ENCODE measurements at regions not wholly inside any gene's neighbourhood (a gene's known extent, or its start where the extent isn't known, plus 50 kb on each side); places are given as distances from the start of the nearest gene placed in this dataset.

DNA sequence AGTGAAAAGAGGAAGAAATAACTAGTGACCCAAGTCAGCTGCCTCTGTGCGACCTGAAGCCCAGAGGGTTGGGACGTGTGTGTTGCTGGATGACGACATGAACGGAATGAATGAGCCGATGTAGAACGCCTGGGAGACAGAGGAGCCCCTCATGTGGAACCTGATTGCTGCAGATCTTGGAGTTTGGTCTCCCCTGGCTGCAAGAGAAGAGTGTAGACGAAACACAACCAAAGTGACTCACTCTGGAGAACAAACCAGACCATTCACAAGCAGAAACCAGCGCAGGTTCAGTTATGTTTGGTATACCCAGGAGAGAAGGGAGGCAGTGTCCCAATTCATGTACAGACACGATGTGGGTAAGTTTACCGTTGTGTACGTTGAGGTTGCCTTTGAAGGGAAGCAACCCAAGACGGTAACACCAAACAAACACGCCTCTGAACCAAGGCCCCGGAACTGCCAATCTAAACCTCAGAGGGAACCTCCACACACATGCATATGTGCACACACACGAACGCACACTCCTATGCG lies 265.9 kb downstream of the BMP7 start:
- H3K79me2 ChIP-seq (replicated peaks; ENCODE audit: insufficient read depth, low read length) = no peaks in the 10 kb centered on the region
- H3K4me2 ChIP-seq (ENCODE audit: low read length) = no peak overlapping the region
- H4K20me1 ChIP-seq (ENCODE audit: insufficient read depth) = no peaks in the 10 kb centered on the region
- H3K9me2 ChIP-seq (ENCODE audit: insufficient read depth, low read length) = no peaks in the 10 kb centered on the region
- H3K4me3 ChIP-seq (ENCODE audit: low read length) = no peak overlapping the region
- no peak overlapping the region for H2AFZ ChIP-seq (ENCODE audit: low read depth, low read length)
- H3F3A ChIP-seq (ENCODE audit: insufficient read depth, low read length, poor library complexity, severe bottlenecking) = no peaks in the 10 kb centered on the region
- H3K9me3 ChIP-seq (ENCODE audit: low read length) = peaks cover 10% of the 10 kb centered on the region
- TF ChIP-seq SMC3 (conservative IDR thresholded peaks at IDR 0.05; ENCODE audit: poor library complexity) = no peak
- no peak for TF ChIP-seq POLR2AphosphoS5 (IDR thresholded peaks at IDR 0.05)
- TF ChIP-seq MXI1 (conservative IDR thresholded peaks at IDR 0.05; ENCODE audit: poor library complexity, severe bottlenecking) = no peak
- no peak for TF ChIP-seq RAD21 (conservative IDR thresholded peaks at IDR 0.05)
- TF ChIP-seq EP300 (conservative IDR thresholded peaks at IDR 0.05; ENCODE audit: poor library complexity, severe bottlenecking) = no peak
- TF ChIP-seq EZH2 (IDR thresholded peaks at IDR 0.05; ENCODE audit: borderline replicate concordance, insufficient read depth, low read length, poor library complexity, severe bottlenecking) = no peak
- TF ChIP-seq TAF1 (IDR thresholded peaks at IDR 0.05; ENCODE audit: low read depth) = no peak
- TF ChIP-seq REST (IDR thresholded peaks at IDR 0.05; ENCODE audit: borderline replicate concordance) = no peak
- TF ChIP-seq CTCF (IDR thresholded peaks at IDR 0.05; ENCODE audit: poor library complexity, severe bottlenecking) = no peak
- H3K27ac ChIP-seq (ENCODE audit: low read length) = no peak overlapping the region
- H3K27me3 ChIP-seq (ENCODE audit: insufficient read depth, low read depth, low read length) = no peaks in the 10 kb centered on the region
- no peak overlapping the region for H3K9ac ChIP-seq (ENCODE audit: low read length)
- H3K36me3 ChIP-seq (ENCODE audit: insufficient read depth, low read length) = no peaks in the 10 kb centered on the region

DNA sequence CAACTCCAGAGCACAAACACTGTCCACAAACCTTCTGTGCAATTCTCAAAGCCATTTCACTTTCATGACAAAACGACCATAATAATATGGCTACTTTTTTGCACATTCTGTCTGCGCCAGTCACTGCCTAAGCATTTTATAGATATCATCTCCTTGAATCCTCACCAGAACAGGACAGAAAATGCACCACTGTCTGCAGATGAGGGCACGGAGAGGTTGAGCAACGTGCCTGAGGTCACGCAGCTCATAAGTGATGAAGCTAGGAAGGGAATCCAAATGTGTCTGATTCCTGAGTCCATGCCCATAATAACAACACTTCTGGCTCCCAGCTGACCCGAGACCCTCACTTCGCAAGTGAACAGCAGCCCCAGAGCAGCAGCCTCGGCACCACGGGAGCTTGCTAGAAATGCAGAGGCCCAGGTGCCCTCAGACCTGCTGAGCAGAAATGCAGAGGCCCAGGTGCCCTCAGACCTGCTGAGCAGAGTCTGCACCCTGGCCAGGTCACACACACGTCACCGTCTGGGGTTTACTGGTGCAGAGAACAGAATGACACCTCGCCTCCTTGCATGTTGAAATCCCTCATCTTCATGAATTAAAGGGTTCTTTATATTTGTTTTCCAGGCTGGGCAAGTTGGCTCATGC lies 265.2 kb downstream of the BMP7 start:
- H3K9ac ChIP-seq (ENCODE audit: low read length) = no peak overlapping the region
- no peaks in the 10 kb centered on the region for H3F3A ChIP-seq (ENCODE audit: insufficient read depth, low read length, poor library complexity, severe bottlenecking)
- H3K79me2 ChIP-seq (replicated peaks; ENCODE audit: insufficient read depth, low read length) = no peaks in the 10 kb centered on the region
- peaks cover under 1% of the 10 kb centered on the region for H3K27me3 ChIP-seq (ENCODE audit: insufficient read depth, low read depth, low read length)
- H2AFZ ChIP-seq (ENCODE audit: low read depth, low read length) = no peak overlapping the region
- H3K9me3 ChIP-seq (ENCODE audit: low read length) = peaks cover 10% of the 10 kb centered on the region
- H3K36me3 ChIP-seq (ENCODE audit: insufficient read depth, low read length) = no peaks in the 10 kb centered on the region
- no peak overlapping the region for H3K4me2 ChIP-seq (ENCODE audit: low read length)
- no peaks in the 10 kb centered on the region for H4K20me1 ChIP-seq (ENCODE audit: insufficient read depth)
- no peak overlapping the region for H3K27ac ChIP-seq (ENCODE audit: low read length)
- TF ChIP-seq SMC3 (conservative IDR thresholded peaks at IDR 0.05; ENCODE audit: poor library complexity) (no peak), RAD21 (conservative IDR thresholded peaks at IDR 0.05) (no peak), REST (IDR thresholded peaks at IDR 0.05; ENCODE audit: borderline replicate concordance) (no peak), EP300 (conservative IDR thresholded peaks at IDR 0.05; ENCODE audit: poor library complexity, severe bottlenecking) (no peak), MXI1 (conservative IDR thresholded peaks at IDR 0.05; ENCODE audit: poor library complexity, severe bottlenecking) (no peak), CTCF (IDR thresholded peaks at IDR 0.05; ENCODE audit: poor library complexity, severe bottlenecking) (no peak), POLR2AphosphoS5 (IDR thresholded peaks at IDR 0.05) (no peak), TAF1 (IDR thresholded peaks at IDR 0.05; ENCODE audit: low read depth) (no peak), EZH2 (IDR thresholded peaks at IDR 0.05; ENCODE audit: borderline replicate concordance, insufficient read depth, low read length, poor library complexity, severe bottlenecking) (no peak)
- no peaks in the 10 kb centered on the region for H3K9me2 ChIP-seq (ENCODE audit: insufficient read depth, low read length)
- no peak overlapping the region for H3K4me3 ChIP-seq (ENCODE audit: low read length)
